Loucy (cell line): ENCODE measurements at regions not wholly inside any gene's neighbourhood (a gene's known extent, or its start where the extent isn't known, plus 50 kb on each side); places are given as distances from the start of the nearest gene placed in this dataset.

Experiments
- CTCF ChIP-seq: fragments of 200-600 bp; sonication (generic); conservative IDR thresholded peaks from 2 replicates; pipeline ENCODE4 v1.5.1; 2014; ENCODE audit warnings: mild to moderate bottlenecking, antibody characterized with exemption, low read length
- EZH2phosphoT487 ChIP-seq: fragments of 200-600 bp; IDR thresholded peaks from 2 replicates; pipeline ENCODE4 v1.6.1; 2018; ENCODE audit warnings: antibody characterized with exemption, mild to moderate bottlenecking, moderate library complexity, borderline replicate concordance

GRCh38 chr3:157857440-157857839, 248.8 kb downstream of the SHOX2 start:
- no peak for TF ChIP-seq CTCF
- no peak for TF ChIP-seq EZH2phosphoT487
